Breast epithelium (tissue), 3 donors: ENCODE measurements at regions not wholly inside any gene's neighbourhood (a gene's known extent, or its start where the extent isn't known, plus 50 kb on each side); places are given as distances from the start of the nearest gene placed in this dataset.

Source experiments
- POLR2A ChIP-seq: fragments of 450-650 bp; IDR thresholded peaks from one replicate; pipeline ENCODE4 v1.6.1; 2016; ENCODE audit warnings: antibody characterized with exemption, mild to moderate bottlenecking, moderate library complexity
- POLR2AphosphoS5 ChIP-seq, 3 donors: sonication (generic); formaldehyde crosslinking; IDR thresholded peaks; one replicate each; pipeline ENCODE4 v1.6.1; 2017; ENCODE audit warnings: antibody characterized with exemption in 3 of 3

GRCh38 chr2:8307606-8308180 lies 374.2 kb upstream of the ID2 start:
- TF ChIP-seq POLR2A (no peak), POLR2AphosphoS5 (IDR thresholded peaks at IDR 0.05) (no peak)
